ENCODE measurements at regions not wholly inside any gene's neighbourhood (a gene's known extent, or its start where the extent isn't known, plus 50 kb on each side); places are given as distances from the start of the nearest gene placed in this dataset.

DNA sequence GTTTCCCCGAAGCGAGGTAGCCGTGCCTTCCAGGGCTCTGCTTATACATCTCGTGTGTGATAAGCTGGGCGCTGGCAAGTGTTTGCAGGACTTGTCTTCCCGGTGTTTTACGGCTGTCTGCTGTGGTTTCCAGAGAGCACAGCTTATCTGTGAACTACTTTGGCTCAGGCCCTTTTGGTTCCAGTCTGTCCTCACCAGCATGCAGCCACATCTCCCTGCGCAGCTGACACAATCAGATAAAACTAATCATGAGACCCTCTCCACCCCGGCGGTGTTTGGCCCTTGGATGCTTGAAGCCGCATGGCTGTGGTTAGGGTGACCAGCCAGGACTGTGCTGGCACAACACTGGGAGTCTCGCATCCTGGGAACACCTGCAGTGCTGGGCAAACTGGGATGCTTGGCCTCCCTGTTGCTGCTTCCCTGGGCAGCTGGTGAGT is 241.8 kb upstream of the FOXQ1 start:
- POLR2A ChIA-PET: interaction anchor here (1.1 kb wide), 1 partner anchor 21 kb away, joined by 3 read pairs; no protein-coding TSS in a partner anchor
- Histone ChIP-seq H3K4me3 (ENCODE audit: low read depth, low read length) (no peak overlapping the region), H3K9me3 (ENCODE audit: control insufficient read depth, insufficient read depth, low read depth, low read length) (no peaks in the 10 kb centered on the region), H3K27ac (ENCODE audit: extremely low read depth, low read depth, low read length) (peak overlapping the region; percentile 83), H3K36me3 (ENCODE audit: control insufficient read depth in 2 of 2, insufficient read depth in 1 of 2, low read length in 2 of 2) (no peaks in the 10 kb centered on the region), H3K4me1 (ENCODE audit: control insufficient read depth, insufficient read depth, low read length) (peaks cover 33% of the 10 kb centered on the region)
- CTCF ChIA-PET: interaction anchor here (0.7 to 0.8 kb wide), 3 partner anchors 18 to 645 kb away, joined by 3 read pairs; no protein-coding TSS in a partner anchor
- TF ChIP-seq ZNF670 (tag by site-specific recombination; IDR thresholded peaks at IDR 0.05; ENCODE audit: low read depth) (no peak), FEZF1 (tag by site-specific recombination; IDR thresholded peaks at IDR 0.05) (peak; percentile 56), ZNF610 (tag by site-specific recombination; IDR thresholded peaks at IDR 0.05; ENCODE audit: borderline replicate concordance) (no peak), ZSCAN30 (tag by site-specific recombination; IDR thresholded peaks at IDR 0.05) (peak; percentile 67; the same call in 1 of the 2 replicates), IKZF3 (tag by site-specific recombination; IDR thresholded peaks at IDR 0.05) (no peak), ZNF510 (tag by site-specific recombination; IDR thresholded peaks at IDR 0.05; ENCODE audit: insufficient replicate concordance) (no peak), ZSCAN16 (tag by site-specific recombination; IDR thresholded peaks at IDR 0.05) (no peak), ZNF146 (tag by site-specific recombination; IDR thresholded peaks at IDR 0.05) (no peak), ZNF585B (tag by site-specific recombination; IDR thresholded peaks at IDR 0.05) (no peak), ZFP3 (tag by site-specific recombination; IDR thresholded peaks at IDR 0.05; ENCODE audit: low read depth) (no peak), ZXDB (tag by site-specific recombination; IDR thresholded peaks at IDR 0.05) (peak; percentile 78), ZIC2 (tag by site-specific recombination; IDR thresholded peaks at IDR 0.05) (peak; percentile 99), ZNF664 (tag by site-specific recombination; IDR thresholded peaks at IDR 0.05) (no peak), SCRT1 (tag by site-specific recombination; IDR thresholded peaks at IDR 0.05; ENCODE audit: borderline replicate concordance) (no peak), ZNF843 (tag by site-specific recombination; IDR thresholded peaks at IDR 0.05) (0 out of 2 replicates have a peak, but pooled peaks have one; percentile 35), ZNF571 (tag by site-specific recombination; IDR thresholded peaks at IDR 0.05) (no peak), ZNF777 (tag by site-specific recombination; IDR thresholded peaks at IDR 0.05; ENCODE audit: borderline replicate concordance) (no peak), ZNF169 (tag by site-specific recombination; IDR thresholded peaks at IDR 0.05) (no peak), ZNF202 (tag by site-specific recombination; IDR thresholded peaks at IDR 0.05; ENCODE audit: borderline replicate concordance) (no peak), ZSCAN23 (tag by site-specific recombination; IDR thresholded peaks at IDR 0.05) (no peak), ZNF157 (tag by site-specific recombination; IDR thresholded peaks at IDR 0.05) (no peak)
- TF ChIP-seq, protein P1, sequence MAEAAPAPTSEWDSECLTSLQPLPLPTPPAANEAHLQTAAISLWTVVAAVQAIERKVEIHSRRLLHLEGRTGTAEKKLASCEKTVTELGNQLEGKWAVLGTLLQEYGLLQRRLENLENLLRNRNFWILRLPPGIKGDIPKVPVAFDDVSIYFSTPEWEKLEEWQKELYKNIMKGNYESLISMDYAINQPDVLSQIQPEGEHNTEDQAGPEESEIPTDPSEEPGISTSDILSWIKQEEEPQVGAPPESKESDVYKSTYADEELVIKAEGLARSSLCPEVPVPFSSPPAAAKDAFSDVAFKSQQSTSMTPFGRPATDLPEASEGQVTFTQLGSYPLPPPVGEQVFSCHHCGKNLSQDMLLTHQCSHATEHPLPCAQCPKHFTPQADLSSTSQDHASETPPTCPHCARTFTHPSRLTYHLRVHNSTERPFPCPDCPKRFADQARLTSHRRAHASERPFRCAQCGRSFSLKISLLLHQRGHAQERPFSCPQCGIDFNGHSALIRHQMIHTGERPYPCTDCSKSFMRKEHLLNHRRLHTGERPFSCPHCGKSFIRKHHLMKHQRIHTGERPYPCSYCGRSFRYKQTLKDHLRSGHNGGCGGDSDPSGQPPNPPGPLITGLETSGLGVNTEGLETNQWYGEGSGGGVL (tag by site-specific recombination; IDR thresholded peaks at IDR 0.05): no peak
- TF ChIP-seq, protein P2, sequence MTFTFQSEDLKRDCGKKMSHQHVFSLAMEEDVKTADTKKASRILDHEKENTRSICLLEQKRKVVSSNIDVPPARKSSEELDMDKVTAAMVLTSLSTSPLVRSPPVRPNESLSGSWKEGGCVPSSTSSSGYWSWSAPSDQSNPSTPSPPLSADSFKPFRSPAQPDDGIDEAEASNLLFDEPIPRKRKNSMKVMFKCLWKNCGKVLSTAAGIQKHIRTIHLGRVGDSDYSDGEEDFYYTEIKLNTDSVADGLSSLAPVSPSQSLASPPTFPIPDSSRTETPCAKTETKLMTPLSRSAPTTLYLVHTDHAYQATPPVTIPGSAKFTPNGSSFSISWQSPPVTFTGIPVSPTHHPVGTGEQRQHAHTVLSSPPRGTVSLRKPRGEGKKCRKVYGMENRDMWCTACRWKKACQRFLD (tag by site-specific recombination; IDR thresholded peaks at IDR 0.05): no peak
- TF ChIP-seq, protein P3, sequence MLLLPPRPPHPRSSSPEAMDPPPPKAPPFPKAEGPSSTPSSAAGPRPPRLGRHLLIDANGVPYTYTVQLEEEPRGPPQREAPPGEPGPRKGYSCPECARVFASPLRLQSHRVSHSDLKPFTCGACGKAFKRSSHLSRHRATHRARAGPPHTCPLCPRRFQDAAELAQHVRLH (tag by site-specific recombination; IDR thresholded peaks at IDR 0.05): no peak
- TF ChIP-seq, protein P4, sequence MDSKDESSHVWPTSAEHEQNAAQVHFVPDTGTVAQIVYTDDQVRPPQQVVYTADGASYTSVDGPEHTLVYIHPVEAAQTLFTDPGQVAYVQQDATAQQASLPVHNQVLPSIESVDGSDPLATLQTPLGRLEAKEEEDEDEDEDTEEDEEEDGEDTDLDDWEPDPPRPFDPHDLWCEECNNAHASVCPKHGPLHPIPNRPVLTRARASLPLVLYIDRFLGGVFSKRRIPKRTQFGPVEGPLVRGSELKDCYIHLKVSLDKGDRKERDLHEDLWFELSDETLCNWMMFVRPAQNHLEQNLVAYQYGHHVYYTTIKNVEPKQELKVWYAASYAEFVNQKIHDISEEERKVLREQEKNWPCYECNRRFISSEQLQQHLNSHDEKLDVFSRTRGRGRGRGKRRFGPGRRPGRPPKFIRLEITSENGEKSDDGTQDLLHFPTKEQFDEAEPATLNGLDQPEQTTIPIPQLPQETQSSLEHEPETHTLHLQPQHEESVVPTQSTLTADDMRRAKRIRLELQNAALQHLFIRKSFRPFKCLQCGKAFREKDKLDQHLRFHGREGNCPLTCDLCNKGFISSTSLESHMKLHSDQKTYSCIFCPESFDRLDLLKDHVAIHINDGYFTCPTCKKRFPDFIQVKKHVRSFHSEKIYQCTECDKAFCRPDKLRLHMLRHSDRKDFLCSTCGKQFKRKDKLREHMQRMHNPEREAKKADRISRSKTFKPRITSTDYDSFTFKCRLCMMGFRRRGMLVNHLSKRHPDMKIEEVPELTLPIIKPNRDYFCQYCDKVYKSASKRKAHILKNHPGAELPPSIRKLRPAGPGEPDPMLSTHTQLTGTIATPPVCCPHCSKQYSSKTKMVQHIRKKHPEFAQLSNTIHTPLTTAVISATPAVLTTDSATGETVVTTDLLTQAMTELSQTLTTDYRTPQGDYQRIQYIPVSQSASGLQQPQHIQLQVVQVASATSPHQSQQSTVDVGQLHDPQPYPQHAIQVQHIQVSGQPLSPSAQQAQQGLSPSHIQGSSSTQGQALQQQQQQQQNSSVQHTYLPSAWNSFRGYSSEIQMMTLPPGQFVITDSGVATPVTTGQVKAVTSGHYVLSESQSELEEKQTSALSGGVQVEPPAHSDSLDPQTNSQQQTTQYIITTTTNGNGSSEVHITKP (tag by site-specific recombination; IDR thresholded peaks at IDR 0.05): 0 out of 2 replicates have a peak, but pooled peaks have one; percentile 32
- TF ChIP-seq, protein P5, sequence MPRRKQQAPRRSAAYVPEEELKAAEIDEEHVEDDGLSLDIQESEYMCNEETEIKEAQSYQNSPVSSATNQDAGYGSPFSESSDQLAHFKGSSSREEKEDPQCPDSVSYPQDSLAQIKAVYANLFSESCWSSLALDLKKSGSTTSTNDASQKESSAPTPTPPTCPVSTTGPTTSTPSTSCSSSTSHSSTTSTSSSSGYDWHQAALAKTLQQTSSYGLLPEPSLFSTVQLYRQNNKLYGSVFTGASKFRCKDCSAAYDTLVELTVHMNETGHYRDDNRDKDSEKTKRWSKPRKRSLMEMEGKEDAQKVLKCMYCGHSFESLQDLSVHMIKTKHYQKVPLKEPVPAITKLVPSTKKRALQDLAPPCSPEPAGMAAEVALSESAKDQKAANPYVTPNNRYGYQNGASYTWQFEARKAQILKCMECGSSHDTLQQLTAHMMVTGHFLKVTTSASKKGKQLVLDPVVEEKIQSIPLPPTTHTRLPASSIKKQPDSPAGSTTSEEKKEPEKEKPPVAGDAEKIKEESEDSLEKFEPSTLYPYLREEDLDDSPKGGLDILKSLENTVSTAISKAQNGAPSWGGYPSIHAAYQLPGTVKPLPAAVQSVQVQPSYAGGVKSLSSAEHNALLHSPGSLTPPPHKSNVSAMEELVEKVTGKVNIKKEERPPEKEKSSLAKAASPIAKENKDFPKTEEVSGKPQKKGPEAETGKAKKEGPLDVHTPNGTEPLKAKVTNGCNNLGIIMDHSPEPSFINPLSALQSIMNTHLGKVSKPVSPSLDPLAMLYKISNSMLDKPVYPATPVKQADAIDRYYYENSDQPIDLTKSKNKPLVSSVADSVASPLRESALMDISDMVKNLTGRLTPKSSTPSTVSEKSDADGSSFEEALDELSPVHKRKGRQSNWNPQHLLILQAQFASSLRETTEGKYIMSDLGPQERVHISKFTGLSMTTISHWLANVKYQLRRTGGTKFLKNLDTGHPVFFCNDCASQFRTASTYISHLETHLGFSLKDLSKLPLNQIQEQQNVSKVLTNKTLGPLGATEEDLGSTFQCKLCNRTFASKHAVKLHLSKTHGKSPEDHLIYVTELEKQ (tag by site-specific recombination; IDR thresholded peaks at IDR 0.05; ENCODE audit: borderline replicate concordance): no peak
- TF ChIP-seq, protein P6, sequence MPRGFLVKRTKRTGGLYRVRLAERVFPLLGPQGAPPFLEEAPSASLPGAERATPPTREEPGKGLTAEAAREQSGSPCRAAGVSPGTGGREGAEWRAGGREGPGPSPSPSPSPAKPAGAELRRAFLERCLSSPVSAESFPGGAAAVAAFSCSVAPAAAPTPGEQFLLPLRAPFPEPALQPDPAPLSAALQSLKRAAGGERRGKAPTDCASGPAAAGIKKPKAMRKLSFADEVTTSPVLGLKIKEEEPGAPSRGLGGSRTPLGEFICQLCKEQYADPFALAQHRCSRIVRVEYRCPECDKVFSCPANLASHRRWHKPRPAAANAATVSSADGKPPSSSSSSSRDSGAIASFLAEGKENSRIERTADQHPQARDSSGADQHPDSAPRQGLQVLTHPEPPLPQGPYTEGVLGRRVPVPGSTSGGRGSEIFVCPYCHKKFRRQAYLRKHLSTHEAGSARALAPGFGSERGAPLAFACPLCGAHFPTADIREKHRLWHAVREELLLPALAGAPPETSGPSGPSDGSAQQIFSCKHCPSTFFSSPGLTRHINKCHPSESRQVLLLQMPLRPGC (tag by site-specific recombination; IDR thresholded peaks at IDR 0.05): no peak
